H1 (cell line): ENCODE measurements at regions not wholly inside any gene's neighbourhood (a gene's known extent, or its start where the extent isn't known, plus 50 kb on each side); places are given as distances from the start of the nearest gene placed in this dataset.

Source experiments
- CBX8 ChIP-seq: fragments of 300-800, 300-1000 bp; sonication (generic); IDR thresholded peaks from 2 replicates; pipeline ENCODE4 v1.7.1; 2016; ENCODE audit warnings: low read depth, low read length, borderline replicate concordance
- CHD2 ChIP-seq: IDR thresholded peaks from 2 replicates; pipeline ENCODE4 v1.6.1; 2012; ENCODE audit warnings: low read length, improper control_type of control experiment
- JUND ChIP-seq: IDR thresholded peaks from 2 replicates; pipeline ENCODE4 v1.6.1; 2011; ENCODE audit warnings: mild to moderate bottlenecking, improper control_type of control experiment, low read length
- POLR2AphosphoS5 ChIP-seq: IDR thresholded peaks from 2 replicates; pipeline ENCODE4 v1.6.1; 2011; ENCODE audit warnings: low read depth, low read length
- SRF ChIP-seq: IDR thresholded peaks from 2 replicates; pipeline ENCODE4 v1.6.1; 2011; ENCODE audit warnings: mild to moderate bottlenecking, low read depth, low read length, moderate library complexity
- TCF12 ChIP-seq: IDR thresholded peaks from 2 replicates; pipeline ENCODE4 v1.6.1; 2011; ENCODE audit warnings: low read depth, mild to moderate bottlenecking, low read length
- TF ChIP-seq, protein P1 (sequence below): IDR thresholded peaks from 2 replicates; pipeline ENCODE4 v1.6.1; 2012; ENCODE audit warnings: inconsistent platforms

DNA sequence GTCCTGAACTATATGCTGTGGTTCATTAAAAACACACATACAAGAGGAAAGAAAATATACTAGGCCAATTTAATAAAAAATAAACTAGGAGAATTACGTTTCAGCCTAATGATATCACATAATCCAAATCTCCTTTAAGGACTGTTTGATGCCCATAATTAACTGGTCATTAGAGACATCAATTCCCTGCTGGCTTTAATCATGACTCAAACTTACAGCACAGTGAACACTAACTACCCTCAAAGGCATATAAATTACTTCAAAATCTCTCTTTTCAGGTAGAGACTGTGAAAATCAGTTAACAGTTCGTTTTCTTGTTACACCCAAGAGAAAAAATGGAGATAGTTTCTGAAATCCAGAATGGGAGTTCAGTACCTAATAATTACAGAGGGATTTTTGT is 567.4 kb downstream of the CBLN2 start:
- no peak for TF ChIP-seq TCF12
- TF ChIP-seq POLR2AphosphoS5, result no peak
- no peak for TF ChIP-seq CHD2
- no peak for TF ChIP-seq CBX8
- no peak for TF ChIP-seq SRF
- TF ChIP-seq, protein P1, sequence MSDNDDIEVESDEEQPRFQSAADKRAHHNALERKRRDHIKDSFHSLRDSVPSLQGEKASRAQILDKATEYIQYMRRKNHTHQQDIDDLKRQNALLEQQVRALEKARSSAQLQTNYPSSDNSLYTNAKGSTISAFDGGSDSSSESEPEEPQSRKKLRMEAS, result no peak
- TF ChIP-seq JUND, result no peak
